IPS-20b (cell line): ENCODE measurements at regions not wholly inside any gene's neighbourhood (a gene's known extent, or its start where the extent isn't known, plus 50 kb on each side); places are given as distances from the start of the nearest gene placed in this dataset.

Experiments
- H3K27ac ChIP-seq: one replicate; pipeline ENCODE4 v1.5.1; 2013; ENCODE audit warnings: low read length
- H3K27me3 ChIP-seq: 2 replicates; pipeline ENCODE4 v1.6.1; 2013; ENCODE audit warnings: mild to moderate bottlenecking, low read length, inconsistent platforms; ENCODE audit not compliant: insufficient read depth
- H3K36me3 ChIP-seq: 2 replicates; pipeline ENCODE4 v1.6.1; 2013; ENCODE audit warnings: low read depth, mild to moderate bottlenecking, inconsistent platforms, low read length, moderate library complexity; ENCODE audit not compliant: insufficient read depth
- H3K4me1 ChIP-seq: 2 replicates; pipeline ENCODE4 v1.6.1; 2013; ENCODE audit warnings: mild to moderate bottlenecking, control low read depth, inconsistent platforms, low read length, moderate library complexity; ENCODE audit not compliant: insufficient read depth
- H3K4me3 ChIP-seq: 2 replicates; pipeline ENCODE4 v1.5.1; 2013; ENCODE audit warnings: mild to moderate bottlenecking, low read length, inconsistent platforms
- H3K9ac ChIP-seq: 2 replicates; pipeline ENCODE4 v1.6.1; 2013; ENCODE audit warnings: low read depth, mild to moderate bottlenecking, inconsistent platforms, low read length, moderate library complexity
- H3K9me3 ChIP-seq: 2 replicates; pipeline ENCODE4 v1.6.1; 2013; ENCODE audit warnings: mild to moderate bottlenecking, low read depth, low read length, inconsistent platforms; ENCODE audit not compliant: insufficient read depth

GRCh38 chr2:74066491-74067203 is 81.1 kb downstream of the BOLA3 start:
- Histone ChIP-seq H3K9ac (no peak overlapping the region), H3K4me1 (no peaks in the 10 kb centered on the region)

GRCh38 chr2:74067221-74067747 is 80.4 kb downstream of the BOLA3 start:
- no peak overlapping the region for H3K4me3 ChIP-seq
- H3K27ac ChIP-seq: no peak overlapping the region
- H3K36me3 ChIP-seq: no peaks in the 10 kb centered on the region; the same call in 1 of the 2 replicates
- H3K9me3 ChIP-seq: no peaks in the 10 kb centered on the region
- H3K9ac ChIP-seq: no peak overlapping the region
- no peaks in the 10 kb centered on the region for H3K27me3 ChIP-seq
- H3K4me1 ChIP-seq: no peaks in the 10 kb centered on the region

More at GRCh38 chr2:74066491-74067203, 81.1 kb downstream of the BOLA3 start:
- no peak overlapping the region for H3K4me3 ChIP-seq
- no peaks in the 10 kb centered on the region for H3K27me3 ChIP-seq
- no peaks in the 10 kb centered on the region for H3K9me3 ChIP-seq
- H3K27ac ChIP-seq: no peak overlapping the region
- H3K36me3 ChIP-seq: no peaks in the 10 kb centered on the region; the same call in 1 of the 2 replicates

- Histone ChIP-seq H3K36me3 (peaks cover 8% of the 10 kb centered on the region; the same call in 1 of the 2 replicates), H3K9me3 (no peaks in the 10 kb centered on the region), H3K27me3 (no peaks in the 10 kb centered on the region), H3K27ac (no peak overlapping the region), H3K9ac (no peak overlapping the region), H3K4me3 (no peak overlapping the region), H3K4me1 (no peaks in the 10 kb centered on the region)
These were observed 76.7 kb downstream of the BOLA3 start for GRCh38 chr2:74070991-74071390.

GRCh38 chr2:74071426-74071825 is 76.3 kb downstream of the BOLA3 start:
- no peak overlapping the region for H3K9ac ChIP-seq
- H3K9me3 ChIP-seq: no peaks in the 10 kb centered on the region
- no peak overlapping the region for H3K4me3 ChIP-seq
- no peak overlapping the region for H3K27ac ChIP-seq
- H3K4me1 ChIP-seq: no peaks in the 10 kb centered on the region
- peaks cover 8% of the 10 kb centered on the region; the same call in 1 of the 2 replicates for H3K36me3 ChIP-seq
- no peaks in the 10 kb centered on the region for H3K27me3 ChIP-seq

GRCh38 chr2:74072565-74072964 is 75.1 kb downstream of the BOLA3 start:
- Histone ChIP-seq H3K27ac (no peak overlapping the region), H3K4me3 (no peak overlapping the region), H3K27me3 (no peaks in the 10 kb centered on the region), H3K4me1 (no peaks in the 10 kb centered on the region), H3K9me3 (no peaks in the 10 kb centered on the region), H3K9ac (no peak overlapping the region), H3K36me3 (peaks cover 13% of the 10 kb centered on the region; the same call in 1 of the 2 replicates)

- Histone ChIP-seq H3K27me3 (no peaks in the 10 kb centered on the region), H3K9ac (no peak overlapping the region), H3K36me3 (peaks cover 13% of the 10 kb centered on the region; the same call in 1 of the 2 replicates), H3K4me3 (no peak overlapping the region), H3K27ac (no peak overlapping the region), H3K4me1 (no peaks in the 10 kb centered on the region), H3K9me3 (no peaks in the 10 kb centered on the region)
These were observed 73.2 kb downstream of the BOLA3 start for GRCh38 chr2:74074487-74074886.

GRCh38 chr2:74076074-74076470 is 71.6 kb downstream of the BOLA3 start:
- Histone ChIP-seq H3K9ac (no peak overlapping the region), H3K4me1 (no peaks in the 10 kb centered on the region), H3K36me3 (peaks cover 23% of the 10 kb centered on the region; the same call in 1 of the 2 replicates), H3K9me3 (no peaks in the 10 kb centered on the region), H3K27ac (no peak overlapping the region), H3K27me3 (no peaks in the 10 kb centered on the region), H3K4me3 (no peak overlapping the region)

GRCh38 chr2:74077636-74078035 is 70.1 kb downstream of the BOLA3 start:
- Histone ChIP-seq H3K4me3 (no peak overlapping the region), H3K9ac (no peak overlapping the region), H3K27ac (no peak overlapping the region), H3K4me1 (no peaks in the 10 kb centered on the region), H3K9me3 (no peaks in the 10 kb centered on the region), H3K27me3 (no peaks in the 10 kb centered on the region), H3K36me3 (peaks cover 34% of the 10 kb centered on the region)

- Histone ChIP-seq H3K4me3 (no peak overlapping the region), H3K36me3 (peaks cover 43% of the 10 kb centered on the region), H3K27ac (no peak overlapping the region), H3K27me3 (no peaks in the 10 kb centered on the region), H3K4me1 (no peaks in the 10 kb centered on the region), H3K9ac (no peak overlapping the region), H3K9me3 (no peaks in the 10 kb centered on the region)
These were observed 69.2 kb downstream of the BOLA3 start for GRCh38 chr2:74078466-74078865.

GRCh38 chr2:74079522-74080341 is 68.0 kb downstream of the BOLA3 start:
- no peaks in the 10 kb centered on the region for H3K27me3 ChIP-seq
- H3K27ac ChIP-seq: no peak overlapping the region
- H3K4me1 ChIP-seq: no peaks in the 10 kb centered on the region
- H3K4me3 ChIP-seq: no peak overlapping the region
- H3K36me3 ChIP-seq: peaks cover 42% of the 10 kb centered on the region
- no peak overlapping the region for H3K9ac ChIP-seq
- H3K9me3 ChIP-seq: no peaks in the 10 kb centered on the region

GRCh38 chr2:74080346-74080745 is 67.4 kb downstream of the BOLA3 start:
- Histone ChIP-seq H3K9ac (no peak overlapping the region), H3K4me1 (no peaks in the 10 kb centered on the region), H3K9me3 (no peaks in the 10 kb centered on the region), H3K36me3 (peaks cover 42% of the 10 kb centered on the region), H3K27ac (no peak overlapping the region), H3K4me3 (no peak overlapping the region), H3K27me3 (no peaks in the 10 kb centered on the region)
